ENCODE measurements at regions not wholly inside any gene's neighbourhood (a gene's known extent, or its start where the extent isn't known, plus 50 kb on each side); places are given as distances from the start of the nearest gene placed in this dataset.
"Not testable (repeated sequence)": the region's sequence is repeated elsewhere in the genome, so short reads cannot be mapped to it uniquely, and the experiment has no call there.

- H3K36me3 ChIP-seq; H3K4me3 ChIP-seq; H3K4me3 Mint-ChIP-seq; H3K4me1 ChIP-seq; DNase-seq (ENCODE audit: low spot score); H3K27ac ChIP-seq; H3K4me2 ChIP-seq; H3K27ac Mint-ChIP-seq; H3K4me1 Mint-ChIP-seq; H3K36me3 Mint-ChIP-seq; H3K9me3 ChIP-seq (ENCODE audit: low read depth); H3K9me3 Mint-ChIP-seq; H4K20me1 ChIP-seq (ENCODE audit: low read depth); H3K27me3 ChIP-seq; H3K79me2 ChIP-seq (ENCODE audit: low read depth); H3K9ac ChIP-seq; H2AFZ ChIP-seq (replicated peaks); H3F3A ChIP-seq (ENCODE audit: low read depth); H3K27me3 Mint-ChIP-seq (ENCODE audit: insufficient read depth, low read depth): not testable (repeated sequence)
Observed at GRCh38 chr15:101876031-101876430, 64.0 kb downstream of the OR4F15 start.

- H3K4me1 Mint-ChIP-seq; H3K4me1 ChIP-seq; H3K36me3 ChIP-seq; H3K4me2 ChIP-seq; H3F3A ChIP-seq (ENCODE audit: low read depth); H3K27me3 ChIP-seq; H3K9me3 Mint-ChIP-seq; H3K9me3 ChIP-seq (ENCODE audit: low read depth); H3K4me3 ChIP-seq; H3K9ac ChIP-seq; H3K79me2 ChIP-seq (ENCODE audit: low read depth); H4K20me1 ChIP-seq (ENCODE audit: low read depth); H3K27ac Mint-ChIP-seq; H3K36me3 Mint-ChIP-seq; H3K4me3 Mint-ChIP-seq; DNase-seq (ENCODE audit: low spot score); H3K27ac ChIP-seq; H3K27me3 Mint-ChIP-seq (ENCODE audit: insufficient read depth, low read depth); H2AFZ ChIP-seq (replicated peaks): not testable (repeated sequence)
- TF ChIP-seq, protein P1, sequence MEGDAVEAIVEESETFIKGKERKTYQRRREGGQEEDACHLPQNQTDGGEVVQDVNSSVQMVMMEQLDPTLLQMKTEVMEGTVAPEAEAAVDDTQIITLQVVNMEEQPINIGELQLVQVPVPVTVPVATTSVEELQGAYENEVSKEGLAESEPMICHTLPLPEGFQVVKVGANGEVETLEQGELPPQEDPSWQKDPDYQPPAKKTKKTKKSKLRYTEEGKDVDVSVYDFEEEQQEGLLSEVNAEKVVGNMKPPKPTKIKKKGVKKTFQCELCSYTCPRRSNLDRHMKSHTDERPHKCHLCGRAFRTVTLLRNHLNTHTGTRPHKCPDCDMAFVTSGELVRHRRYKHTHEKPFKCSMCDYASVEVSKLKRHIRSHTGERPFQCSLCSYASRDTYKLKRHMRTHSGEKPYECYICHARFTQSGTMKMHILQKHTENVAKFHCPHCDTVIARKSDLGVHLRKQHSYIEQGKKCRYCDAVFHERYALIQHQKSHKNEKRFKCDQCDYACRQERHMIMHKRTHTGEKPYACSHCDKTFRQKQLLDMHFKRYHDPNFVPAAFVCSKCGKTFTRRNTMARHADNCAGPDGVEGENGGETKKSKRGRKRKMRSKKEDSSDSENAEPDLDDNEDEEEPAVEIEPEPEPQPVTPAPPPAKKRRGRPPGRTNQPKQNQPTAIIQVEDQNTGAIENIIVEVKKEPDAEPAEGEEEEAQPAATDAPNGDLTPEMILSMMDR (IDR thresholded peaks at IDR 0.05), result peak; percentile 54
Observed at GRCh38 chr15:101877649-101878048, 65.6 kb downstream of the OR4F15 start.

GRCh38 chr15:101912349-101913287 is 100.6 kb downstream of the OR4F15 start:
- not testable (repeated sequence) for H3K4me3 ChIP-seq; DNase-seq (ENCODE audit: low spot score); H3K4me3 Mint-ChIP-seq; H3F3A ChIP-seq (ENCODE audit: low read depth); H3K27ac ChIP-seq; H4K20me1 ChIP-seq (ENCODE audit: low read depth); H3K4me1 Mint-ChIP-seq; H3K4me1 ChIP-seq; H3K79me2 ChIP-seq (ENCODE audit: low read depth); H3K36me3 ChIP-seq; H3K9me3 ChIP-seq (ENCODE audit: low read depth); H3K4me2 ChIP-seq; H3K27me3 Mint-ChIP-seq (ENCODE audit: insufficient read depth, low read depth); H3K36me3 Mint-ChIP-seq; H2AFZ ChIP-seq (replicated peaks); H3K27ac Mint-ChIP-seq; H3K9ac ChIP-seq; H3K27me3 ChIP-seq; H3K9me3 Mint-ChIP-seq

DNA sequence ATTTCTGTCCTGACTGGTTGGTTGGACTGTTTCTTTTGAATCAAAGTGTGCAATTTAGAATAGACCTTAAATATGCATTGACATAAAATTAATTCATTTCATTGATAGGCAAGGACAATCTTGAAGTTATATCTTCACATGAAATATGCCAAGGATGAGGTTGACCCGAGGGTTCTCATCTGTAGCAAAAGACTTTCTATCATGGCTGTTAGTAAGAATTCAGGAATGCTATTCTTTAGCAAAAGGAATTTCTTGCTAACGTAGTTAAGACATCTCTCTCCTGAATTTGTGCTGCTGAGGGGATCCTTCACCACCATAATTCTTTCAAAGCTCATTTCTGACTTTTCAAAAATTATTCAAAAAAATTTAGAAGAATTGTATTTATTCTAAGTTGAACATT is 112.6 kb downstream of the OR4F15 start:
- H3K4me2 ChIP-seq; H3K4me3 ChIP-seq; H3K36me3 Mint-ChIP-seq; H3K9ac ChIP-seq; H2AFZ ChIP-seq (replicated peaks); H3K36me3 ChIP-seq; H3K9me3 Mint-ChIP-seq; H3K4me1 Mint-ChIP-seq; H3K27ac ChIP-seq; H3F3A ChIP-seq (ENCODE audit: low read depth); H3K4me1 ChIP-seq; H3K79me2 ChIP-seq (ENCODE audit: low read depth); H3K9me3 ChIP-seq (ENCODE audit: low read depth); H4K20me1 ChIP-seq (ENCODE audit: low read depth); H3K27ac Mint-ChIP-seq; H3K27me3 ChIP-seq; DNase-seq (ENCODE audit: low spot score); H3K27me3 Mint-ChIP-seq (ENCODE audit: insufficient read depth, low read depth); H3K4me3 Mint-ChIP-seq: not testable (repeated sequence)

GRCh38 chr15:101934506-101934905 is 122.5 kb downstream of the OR4F15 start:
- not testable (repeated sequence) for H3K9ac ChIP-seq; H3K36me3 ChIP-seq; H3K4me1 Mint-ChIP-seq; H3K9me3 ChIP-seq (ENCODE audit: low read depth); H3K4me1 ChIP-seq; H4K20me1 ChIP-seq (ENCODE audit: low read depth); H3F3A ChIP-seq (ENCODE audit: low read depth); H3K27ac ChIP-seq; H3K36me3 Mint-ChIP-seq; H3K27ac Mint-ChIP-seq; H3K9me3 Mint-ChIP-seq; H3K4me3 Mint-ChIP-seq; H3K79me2 ChIP-seq (ENCODE audit: low read depth); H2AFZ ChIP-seq (replicated peaks); H3K4me2 ChIP-seq; DNase-seq (ENCODE audit: low spot score); H3K4me3 ChIP-seq; H3K27me3 ChIP-seq; H3K27me3 Mint-ChIP-seq (ENCODE audit: insufficient read depth, low read depth)

- H3K4me2 ChIP-seq; H3K27me3 ChIP-seq; H3K4me1 ChIP-seq; H3K27ac Mint-ChIP-seq; H3K4me1 Mint-ChIP-seq; H3K4me3 ChIP-seq; H3K9me3 Mint-ChIP-seq; H2AFZ ChIP-seq (replicated peaks); H3K9me3 ChIP-seq (ENCODE audit: low read depth); H3K27ac ChIP-seq; H4K20me1 ChIP-seq (ENCODE audit: low read depth); H3K36me3 ChIP-seq; H3K79me2 ChIP-seq (ENCODE audit: low read depth); H3K4me3 Mint-ChIP-seq; H3K9ac ChIP-seq; H3K36me3 Mint-ChIP-seq; H3K27me3 Mint-ChIP-seq (ENCODE audit: insufficient read depth, low read depth); H3F3A ChIP-seq (ENCODE audit: low read depth); DNase-seq (ENCODE audit: low spot score): not testable (repeated sequence)
Observed at GRCh38 chr15:101937362-101937761, 125.4 kb downstream of the OR4F15 start.

GRCh38 chr15:101938555-101938954 is 126.6 kb downstream of the OR4F15 start:
- not testable (repeated sequence) for H3K79me2 ChIP-seq (ENCODE audit: low read depth); H3K4me3 Mint-ChIP-seq; H3K4me1 Mint-ChIP-seq; H3K36me3 Mint-ChIP-seq; H3K27me3 Mint-ChIP-seq (ENCODE audit: insufficient read depth, low read depth); H3K9me3 ChIP-seq (ENCODE audit: low read depth); DNase-seq (ENCODE audit: low spot score); H3K4me2 ChIP-seq; H3K27ac Mint-ChIP-seq; H3K4me1 ChIP-seq; H3K27ac ChIP-seq; H4K20me1 ChIP-seq (ENCODE audit: low read depth); H3K36me3 ChIP-seq; H2AFZ ChIP-seq (replicated peaks); H3K4me3 ChIP-seq; H3F3A ChIP-seq (ENCODE audit: low read depth); H3K27me3 ChIP-seq; H3K9me3 Mint-ChIP-seq; H3K9ac ChIP-seq

Data from neural progenitor cell (in vitro differentiated cells).